ENCODE measurements at regions not wholly inside any gene's neighbourhood (a gene's known extent, or its start where the extent isn't known, plus 50 kb on each side); places are given as distances from the start of the nearest gene placed in this dataset.

GRCh38 chr9:16236882-16237281 lies 633.6 kb downstream of the BNC2 start:
- Histone ChIP-seq H3K27me3 (ENCODE audit: control insufficient read depth in 2 of 2, insufficient read depth in 2 of 2, low read length in 2 of 2) (no peaks in the 10 kb centered on the region), H3K36me3 (ENCODE audit: control insufficient read depth, insufficient read depth, low read length) (no peaks in the 10 kb centered on the region), H4K20me1 (replicated peaks; ENCODE audit: control insufficient read depth, insufficient read depth, low read length) (no peaks in the 10 kb centered on the region), H3K27ac (ENCODE audit: extremely low read depth, low read depth, low read length) (no peak overlapping the region), H3K9me3 (replicated peaks; ENCODE audit: control insufficient read depth, insufficient read depth, low read depth, low read length) (no peaks in the 10 kb centered on the region), H3K9ac (ENCODE audit: insufficient read depth in 1 of 2, low read depth in 2 of 2, low read length in 2 of 2) (no peak overlapping the region), H3K9me1 (ENCODE audit: control insufficient read depth, insufficient read depth, low read length) (no peaks in the 10 kb centered on the region), H2AFZ (ENCODE audit: low read depth, low read length) (no peak overlapping the region), H3K4me1 (replicated peaks in 1 of 2; ENCODE audit: control insufficient read depth in 2 of 2, insufficient read depth in 2 of 2, low read length in 2 of 2) (no peaks in the 10 kb centered on the region), H3K79me2 (ENCODE audit: control insufficient read depth, insufficient read depth, low read length) (no peaks in the 10 kb centered on the region), H3K4me2 (ENCODE audit: insufficient read depth, low read length) (no peak overlapping the region), H3K4me3 (no peak overlapping the region)
- in situ Hi-C loops (cut with MboI) = no loop called here
- POLR2A ChIA-PET = no interaction called here
- 2% methylated on average over 7 of the region's 7 CpGs for WGBS (ENCODE audit: insufficient coverage, low coverage, missing lambda C conversion rate)
- no TSS peak for BruUV-seq (replicated peaks)
- no peak for FAIRE-seq
- no peak for ATAC-seq
- TF ChIP-seq E2F1 (CRISPR knock-in tag; IDR thresholded peaks at IDR 0.05) (no peak), KLF10 (CRISPR knock-in tag; IDR thresholded peaks at IDR 0.05) (no peak), ZNF512 (tag; IDR thresholded peaks at IDR 0.05) (no peak), ZNF41 (CRISPR knock-in tag; conservative IDR thresholded peaks at IDR 0.05) (no peak), ZNF445 (CRISPR knock-in tag; IDR thresholded peaks at IDR 0.05; ENCODE audit: low read depth) (no peak), SRF (CRISPR knock-in tag; IDR thresholded peaks at IDR 0.05) (no peak)
- DNase-seq (ENCODE audit: extremely low read depth in 1 of 4, low spot score in 3 of 4) = no peak
- intact Hi-C loops (cut with micrococcal nuclease) = no loop called here
- CTCF ChIA-PET (ENCODE audit: low intra/inter-chr PET ratio) = no interaction called here

Data from K562 (cell line).